NCI-H226 (cell line): ENCODE measurements at regions not wholly inside any gene's neighbourhood (a gene's known extent, or its start where the extent isn't known, plus 50 kb on each side); places are given as distances from the start of the nearest gene placed in this dataset.
A peak's percentile ranks its signal among the peaks of the same experiment; 100 is the strongest.
"Not testable (repeated sequence)": the region's sequence is repeated elsewhere in the genome, so short reads cannot be mapped to it uniquely, and the experiment has no call there.

Experiments used
- DNase-seq: peaks from one replicate; pipeline ENCODE4 v3.0.0-alpha.2; 2015

- DNase-seq = no peak
Measured at GRCh38 chr6:140039364-140039763, 664.9 kb upstream of the CITED2 start.

- no peak for DNase-seq
Measured at GRCh38 chr6:140036196-140036595, 661.7 kb upstream of the CITED2 start.

- DNase-seq = no peak
Measured at GRCh38 chr6:140032189-140032588, 657.7 kb upstream of the CITED2 start.

DNA sequence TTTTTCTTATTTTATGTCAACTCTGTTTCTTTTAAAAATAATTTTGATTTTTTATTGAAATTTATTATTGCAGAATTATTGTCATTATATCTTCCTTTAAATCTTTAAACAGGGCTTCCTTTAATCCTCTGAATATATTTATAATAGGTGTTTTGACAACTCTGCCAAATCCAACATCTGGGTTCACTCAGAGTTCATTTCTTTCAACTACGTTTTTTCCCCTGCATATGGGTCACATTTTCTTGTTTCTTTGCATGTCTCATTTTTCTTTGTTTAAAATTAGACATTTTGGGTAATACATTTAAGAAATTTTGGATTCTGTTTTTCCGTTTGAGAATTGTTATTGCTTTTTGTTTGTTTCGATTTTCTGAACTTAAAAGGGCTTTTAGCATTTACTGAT is 655.1 kb upstream of the CITED2 start:
- DNase-seq = no peak

DNA sequence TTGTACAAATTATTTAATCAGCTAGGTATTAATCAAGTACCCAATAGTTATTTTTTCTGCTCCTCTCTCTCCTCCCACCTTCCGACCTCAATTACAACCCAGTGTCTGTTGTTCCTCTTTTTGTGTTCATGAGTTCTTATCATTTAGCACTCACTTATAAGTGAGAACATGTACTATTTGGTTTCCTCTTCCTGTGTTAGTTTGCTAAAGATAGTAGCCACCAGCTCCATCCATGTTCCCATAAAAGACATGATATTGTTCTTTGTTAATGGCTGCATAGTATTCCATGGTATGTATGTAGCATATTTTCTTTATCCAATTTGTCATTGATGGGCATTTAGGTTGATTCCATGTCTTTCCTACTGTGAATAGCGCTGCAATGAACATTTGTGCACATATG is 652.8 kb upstream of the CITED2 start:
- DNase-seq = no peak

DNA sequence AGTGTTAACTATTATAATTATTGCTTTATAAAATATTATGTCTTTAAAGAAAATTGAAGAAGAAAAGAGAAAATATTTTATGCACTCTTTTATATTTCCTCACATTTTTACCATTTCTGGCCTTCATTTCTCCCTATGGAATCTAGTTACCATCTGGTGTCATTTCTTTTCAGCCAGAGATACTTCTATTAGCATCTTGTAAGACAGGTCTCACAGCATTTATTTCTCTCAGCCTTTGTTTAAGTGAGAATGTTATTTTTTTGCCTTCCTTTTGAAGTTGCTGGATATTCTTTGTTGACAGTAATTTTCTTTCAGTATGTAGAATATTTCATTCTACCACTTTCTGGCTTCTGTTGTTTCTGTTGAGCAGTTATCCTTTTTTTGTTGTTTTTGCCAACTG is 652.1 kb upstream of the CITED2 start:
- no peak for DNase-seq

GRCh38 chr6:140025171-140025570 is 650.7 kb upstream of the CITED2 start:
- no peak for DNase-seq

- no peak for DNase-seq
Measured at GRCh38 chr6:140020207-140020791, 645.9 kb upstream of the CITED2 start.

DNA sequence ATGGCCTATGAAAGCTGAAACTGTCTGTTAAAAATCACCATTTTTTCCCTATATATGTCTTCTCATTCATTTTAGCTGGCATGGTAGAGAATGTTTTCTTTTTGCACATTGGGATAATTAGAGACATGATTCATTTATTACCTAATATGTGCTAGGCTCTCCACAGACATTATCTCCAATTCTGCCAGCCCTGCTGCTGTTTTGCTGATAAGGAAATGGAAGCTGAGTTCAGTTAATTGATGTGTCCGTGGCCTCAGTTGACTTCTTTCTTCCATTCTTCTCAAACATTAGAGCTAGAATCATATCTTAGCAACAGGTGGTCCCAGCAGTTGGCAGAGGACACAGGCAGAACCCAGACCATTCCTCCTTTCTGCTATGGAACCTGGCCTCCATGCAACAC is 644.1 kb upstream of the CITED2 start:
- DNase-seq = peak; percentile 44

- DNase-seq = no peak
Measured at GRCh38 chr6:140017470-140017869, 643.0 kb upstream of the CITED2 start.

DNA sequence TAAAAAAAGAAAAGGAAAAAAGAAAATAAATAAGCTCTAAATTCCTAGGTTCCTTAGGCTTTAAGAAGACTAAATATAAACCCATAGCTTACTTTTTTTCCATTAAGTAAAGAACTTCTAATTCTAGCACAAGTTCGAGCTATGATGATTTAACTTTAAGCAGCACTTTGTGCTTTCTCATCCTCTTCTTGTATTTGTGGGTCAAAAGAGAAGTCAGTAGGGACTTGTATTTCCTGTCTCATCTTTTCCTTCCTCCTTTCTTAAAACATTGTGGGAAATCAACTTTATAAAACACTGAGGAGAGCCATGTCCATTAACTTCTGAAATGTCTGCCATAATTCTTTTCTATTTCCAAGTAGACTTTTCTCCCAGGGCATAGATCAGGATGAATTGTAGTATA is 637.7 kb upstream of the CITED2 start:
- DNase-seq = no peak

DNA sequence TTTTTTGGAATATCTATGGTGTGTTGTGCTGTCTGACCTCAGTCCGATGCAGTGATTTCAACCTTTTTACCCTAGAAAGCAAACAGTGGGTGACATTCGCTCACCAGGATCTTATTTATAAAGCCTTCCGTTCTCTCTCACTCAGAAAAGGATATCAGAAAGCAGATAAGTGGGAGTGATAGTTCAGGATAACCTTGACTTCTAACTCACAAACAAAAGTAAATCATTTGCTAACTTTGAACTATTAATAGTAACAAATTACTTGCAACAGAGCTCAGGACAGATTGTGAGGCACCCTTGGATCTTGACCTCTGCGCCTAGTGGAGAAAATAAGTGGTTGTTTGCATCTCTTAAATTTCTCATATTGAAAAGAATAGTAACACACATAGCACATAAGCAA is 637.1 kb upstream of the CITED2 start:
- DNase-seq = no peak

- DNase-seq = no peak
Measured at GRCh38 chr6:140009286-140009685, 634.8 kb upstream of the CITED2 start.

- no peak for DNase-seq
Measured at GRCh38 chr6:140007525-140007924, 633.1 kb upstream of the CITED2 start.

GRCh38 chr6:140003217-140003616 is 628.8 kb upstream of the CITED2 start:
- DNase-seq = no peak

DNA sequence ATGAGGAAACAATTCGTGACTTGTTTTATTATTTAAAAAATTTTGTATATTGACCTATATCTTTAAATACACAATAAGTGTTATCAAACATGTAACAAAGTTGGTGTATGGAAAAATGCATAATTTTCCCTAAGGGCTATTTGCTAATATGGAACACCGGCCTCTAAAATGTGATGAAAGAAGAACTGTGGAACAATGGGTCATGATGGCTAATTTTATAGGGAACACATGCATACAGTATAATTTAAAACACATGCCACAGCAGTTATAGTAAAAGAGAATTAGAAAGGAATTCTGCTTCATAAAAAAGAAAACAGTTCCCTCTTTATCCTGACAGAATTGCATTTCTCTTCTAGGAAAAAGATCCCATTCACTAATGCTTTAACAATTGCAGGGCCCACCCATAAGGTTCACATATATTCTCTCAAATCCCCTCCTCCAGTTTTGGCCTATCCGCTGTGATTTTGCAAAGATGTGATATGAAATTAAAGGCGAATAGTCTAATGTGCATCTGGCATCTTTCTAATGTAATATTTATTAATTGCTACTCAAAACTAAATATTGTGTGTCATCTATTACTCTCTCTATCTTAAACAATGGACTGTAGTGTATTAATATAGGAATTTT is 628.1 kb upstream of the CITED2 start:
- no peak for DNase-seq

DNA sequence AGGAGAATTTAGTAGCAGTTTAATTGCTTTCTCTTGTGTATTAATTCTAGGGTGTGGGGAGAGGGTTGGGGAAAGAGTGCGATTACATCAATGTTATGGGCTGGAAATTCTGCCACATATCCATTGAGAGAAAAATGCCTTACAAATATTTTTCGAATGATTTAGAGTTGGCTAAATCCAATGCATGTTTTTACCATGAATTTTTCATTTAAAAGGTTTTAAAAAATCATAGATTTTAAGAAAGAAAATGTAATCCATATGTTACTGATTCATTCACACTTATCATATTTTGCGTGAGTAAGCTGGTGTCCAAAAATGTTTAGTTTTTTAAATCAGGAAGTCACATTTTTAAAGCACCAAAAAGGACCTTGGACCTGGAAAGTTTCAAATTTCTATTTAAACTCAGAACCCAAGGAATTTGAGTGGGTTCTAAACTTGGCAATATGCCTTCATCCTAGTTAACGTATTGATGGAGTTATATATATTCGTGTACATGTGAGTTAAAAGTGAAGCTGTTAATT is 627.4 kb upstream of the CITED2 start:
- no peak for DNase-seq

DNA sequence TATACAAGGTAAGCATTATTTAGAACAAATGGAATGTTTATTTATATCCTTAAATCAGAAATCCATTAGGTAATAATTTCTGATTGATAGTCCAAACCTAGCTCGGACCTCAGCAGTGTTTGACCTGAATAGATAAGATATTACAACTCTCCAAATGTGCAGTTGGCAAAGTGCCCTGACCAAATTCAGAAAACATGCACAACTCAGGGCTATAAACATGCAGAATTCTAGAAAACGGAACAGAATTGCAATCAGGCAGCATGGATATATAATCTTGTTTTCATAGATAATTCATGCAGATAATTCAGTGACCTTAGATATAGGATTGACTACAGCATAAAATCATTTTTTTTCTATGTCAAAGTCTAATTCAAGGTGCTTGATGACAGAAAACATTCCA is 626.6 kb upstream of the CITED2 start:
- no peak for DNase-seq

DNA sequence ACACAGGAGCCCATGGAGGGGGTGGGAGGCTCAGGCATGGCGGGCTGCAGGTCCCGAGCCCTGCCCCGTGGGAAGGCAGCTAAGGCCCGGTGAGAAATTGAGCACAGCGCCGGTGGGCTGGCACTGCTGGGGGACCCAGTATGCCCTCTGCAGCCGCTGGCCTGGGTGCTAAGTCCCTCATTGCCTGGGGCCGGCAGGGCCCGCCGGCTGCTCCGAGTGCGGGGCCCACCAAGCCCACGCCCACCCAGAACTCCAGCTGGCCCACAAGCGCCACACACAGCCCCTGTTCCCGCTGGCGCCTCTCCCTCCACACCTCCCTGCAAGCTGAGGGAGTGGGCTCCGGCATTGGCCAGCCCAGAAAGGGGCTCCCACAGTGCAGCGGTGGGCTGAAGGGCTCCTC is 625.2 kb upstream of the CITED2 start:
- DNase-seq = not testable (repeated sequence)

- DNase-seq = not testable (repeated sequence)
Measured at GRCh38 chr6:139998478-139998877, 624.0 kb upstream of the CITED2 start.

DNA sequence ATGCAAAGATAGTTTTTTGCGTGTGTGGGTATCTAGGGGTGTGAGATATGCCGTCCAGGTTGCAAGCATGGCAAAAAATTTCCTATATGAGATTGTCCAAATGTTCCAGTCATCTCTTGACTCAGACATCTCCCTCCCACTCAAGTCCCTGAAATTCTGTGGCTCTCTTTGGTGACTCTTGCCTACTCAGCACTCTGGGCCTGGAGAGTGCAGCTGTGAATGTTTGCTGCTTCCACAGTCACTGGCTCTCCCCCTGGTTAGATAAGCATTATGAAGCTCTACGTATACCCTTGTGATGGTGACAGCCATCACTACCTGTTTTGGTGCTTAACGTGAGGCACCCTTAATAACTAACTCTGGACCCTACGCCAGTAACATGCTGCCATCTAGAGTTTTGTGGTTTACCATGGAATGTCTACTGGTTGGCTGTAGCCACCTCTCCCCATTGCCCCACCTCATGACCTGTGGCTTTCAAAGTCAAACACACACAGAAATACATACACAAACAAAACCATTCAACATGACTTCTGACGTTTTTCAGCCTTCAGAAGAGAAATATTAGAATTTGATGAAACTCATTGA is 621.9 kb upstream of the CITED2 start:
- peak; percentile 5 for DNase-seq

- no peak for DNase-seq
Measured at GRCh38 chr6:139994998-139995397, 620.5 kb upstream of the CITED2 start.

- peak; percentile 13 for DNase-seq
Measured at GRCh38 chr6:139990856-139991465, 616.5 kb upstream of the CITED2 start.

DNA sequence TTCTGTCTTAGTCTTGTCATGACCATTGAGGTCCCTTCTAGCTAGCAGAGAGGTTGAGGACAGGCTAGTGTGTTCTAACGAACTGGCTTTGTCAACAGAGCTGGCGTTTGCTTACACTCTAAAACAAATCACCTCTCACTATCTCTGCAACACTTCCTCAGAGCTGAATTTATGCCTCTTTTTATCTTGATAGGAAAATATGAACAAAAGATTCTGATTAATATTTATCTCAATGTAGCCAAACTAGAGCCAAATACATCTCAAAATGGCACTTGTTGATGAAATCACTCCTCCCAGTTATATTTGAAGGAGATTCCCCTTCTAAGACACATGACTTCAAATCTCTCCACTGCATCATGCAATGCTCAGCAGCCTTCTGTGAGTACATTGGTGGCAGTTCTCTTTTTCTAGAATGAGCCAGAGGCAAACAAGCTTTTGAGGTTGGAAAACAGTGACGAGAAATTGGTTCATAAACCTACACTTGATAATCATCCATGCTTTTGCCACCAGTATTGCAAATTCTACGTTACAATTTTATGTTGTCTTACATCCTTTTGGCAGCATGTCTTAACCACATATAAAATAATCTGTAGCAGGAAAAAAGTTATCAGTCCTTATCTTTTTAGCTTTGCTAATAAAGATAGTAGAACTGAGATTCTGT is 615.7 kb upstream of the CITED2 start:
- peak; percentile 9 for DNase-seq
